ENCODE measurements at regions not wholly inside any gene's neighbourhood (a gene's known extent, or its start where the extent isn't known, plus 50 kb on each side); places are given as distances from the start of the nearest gene placed in this dataset.

DNA sequence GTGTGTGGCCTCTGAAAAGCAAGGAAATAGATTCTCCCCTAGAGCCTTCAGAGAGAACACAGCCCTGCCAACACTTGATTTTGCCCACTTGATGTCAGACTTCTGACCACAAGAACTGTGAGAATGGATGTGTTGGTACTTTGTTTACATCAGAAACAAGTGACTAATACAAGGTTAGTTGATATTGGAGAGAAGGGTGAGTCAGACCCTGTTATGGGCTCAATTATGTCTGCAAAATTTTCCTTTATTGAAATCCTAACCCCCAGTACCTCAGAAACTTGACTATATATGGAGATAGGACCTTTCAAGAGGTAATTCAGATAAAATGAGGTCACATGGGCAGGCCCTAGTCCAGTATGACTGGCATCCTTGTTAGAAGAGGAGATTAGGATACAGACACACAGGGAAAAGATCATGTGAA is 226.7 kb downstream of the RFC3 start:
- TF ChIP-seq CTCF (IDR thresholded peaks at IDR 0.05; ENCODE audit: unreplicated experiment), result no peak
- H3K27ac Mint-ChIP-seq (ENCODE audit: low read depth, unreplicated experiment), result peak overlapping the region; percentile 86
- H3K4me1 Mint-ChIP-seq (ENCODE audit: insufficient read depth, unreplicated experiment), result peaks cover 20% of the 10 kb centered on the region
- CTCF ChIA-PET, result no interaction called here
- BruUV-seq (replicated peaks), result no TSS peak
- no peaks in the 10 kb centered on the region for H3K27me3 Mint-ChIP-seq (ENCODE audit: insufficient read depth, unreplicated experiment)
- DNase-seq (ENCODE audit: unreplicated experiment), result peak; percentile 90
- H3K4me3 Mint-ChIP-seq (ENCODE audit: unreplicated experiment), result no peak overlapping the region
- no peaks in the 10 kb centered on the region for H3K36me3 Mint-ChIP-seq (ENCODE audit: insufficient read depth, unreplicated experiment)
- no peaks in the 10 kb centered on the region for H3K9me3 Mint-ChIP-seq (ENCODE audit: unreplicated experiment)
- intact Hi-C loops (cut with micrococcal nuclease), result no loop called here
- POLR2A ChIA-PET, result interaction anchor here (1.6 kb wide), 1 partner anchor 9 kb away, joined by 6 read pairs; no protein-coding TSS in a partner anchor

DNA sequence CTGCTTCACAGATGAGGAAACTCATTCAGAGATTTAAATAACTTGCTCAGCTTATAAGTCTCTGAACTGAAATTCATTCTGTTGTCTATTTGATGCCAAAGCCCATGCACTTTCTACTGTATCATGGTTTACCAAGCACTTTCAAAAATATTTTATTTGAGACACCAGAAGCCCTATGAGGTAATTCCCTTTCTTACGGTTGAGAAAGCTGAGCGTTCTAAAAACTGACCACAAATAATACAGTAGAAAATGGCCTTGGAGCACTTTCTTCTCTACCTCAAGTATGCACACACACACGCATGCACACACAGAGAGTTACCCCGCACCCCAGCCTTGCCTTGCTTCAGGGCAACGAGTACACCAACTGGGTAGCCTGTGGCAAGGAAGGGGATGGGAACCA is 228.5 kb downstream of the RFC3 start:
- Mint-ChIP-seq H3K4me1 (ENCODE audit: insufficient read depth, unreplicated experiment) (peaks cover 20% of the 10 kb centered on the region), H3K27ac (ENCODE audit: low read depth, unreplicated experiment) (no peak overlapping the region), H3K27me3 (ENCODE audit: insufficient read depth, unreplicated experiment) (no peaks in the 10 kb centered on the region), H3K4me3 (ENCODE audit: unreplicated experiment) (no peak overlapping the region), H3K36me3 (ENCODE audit: insufficient read depth, unreplicated experiment) (no peaks in the 10 kb centered on the region), H3K9me3 (ENCODE audit: unreplicated experiment) (no peaks in the 10 kb centered on the region)
- ChIA-PET CTCF (interaction anchor here (0.6 to 0.7 kb wide), 2 partner anchors 112 to 368 kb away, joined by 3 to 7 read pairs; no protein-coding TSS in a partner anchor), POLR2A (interaction anchor here (0.9 to 1.0 kb wide), 2 partner anchors 8 to 11 kb away, joined by 3 read pairs; no protein-coding TSS in a partner anchor)
- TF ChIP-seq CTCF (IDR thresholded peaks at IDR 0.05; ENCODE audit: unreplicated experiment), result no peak
- BruUV-seq (replicated peaks), result no TSS peak
- DNase-seq (ENCODE audit: unreplicated experiment), result no peak
- intact Hi-C loops (cut with micrococcal nuclease), result no loop called here

GRCh38 chr13:34048652-34049051 is 230.7 kb downstream of the RFC3 start:
- no peaks in the 10 kb centered on the region for H3K9me3 Mint-ChIP-seq (ENCODE audit: unreplicated experiment)

GRCh38 chr13:34056733-34057258 is 238.8 kb downstream of the RFC3 start:
- no peaks in the 10 kb centered on the region for H3K36me3 Mint-ChIP-seq (ENCODE audit: insufficient read depth, unreplicated experiment)
- DNase-seq (ENCODE audit: unreplicated experiment), result no peak
- ChIA-PET POLR2A (interaction anchor here (1.0 kb wide), 2 partner anchors 9 to 10 kb away, joined by 3 read pairs; no protein-coding TSS in a partner anchor), CTCF (interaction anchor here (1.6 to 1.8 kb wide), 2 partner anchors 21 to 256 kb away, joined by 4 to 6 read pairs; no protein-coding TSS in a partner anchor)
- no peak overlapping the region for H3K27ac Mint-ChIP-seq (ENCODE audit: low read depth, unreplicated experiment)
- TF ChIP-seq CTCF (IDR thresholded peaks at IDR 0.05; ENCODE audit: unreplicated experiment), result no peak
- no peaks in the 10 kb centered on the region for H3K27me3 Mint-ChIP-seq (ENCODE audit: insufficient read depth, unreplicated experiment)
- no peaks in the 10 kb centered on the region for H3K4me1 Mint-ChIP-seq (ENCODE audit: insufficient read depth, unreplicated experiment)
- no TSS peak for BruUV-seq (replicated peaks)
- no peaks in the 10 kb centered on the region for H3K9me3 Mint-ChIP-seq (ENCODE audit: unreplicated experiment)
- intact Hi-C loops (cut with micrococcal nuclease), result no loop called here
- no peak overlapping the region for H3K4me3 Mint-ChIP-seq (ENCODE audit: unreplicated experiment)

More at GRCh38 chr13:34048652-34049051, 230.7 kb downstream of the RFC3 start:
- DNase-seq (ENCODE audit: unreplicated experiment), result peak; percentile 40
- TF ChIP-seq CTCF (IDR thresholded peaks at IDR 0.05; ENCODE audit: unreplicated experiment), result no peak
- BruUV-seq (replicated peaks), result no TSS peak
- Mint-ChIP-seq H3K27me3 (ENCODE audit: insufficient read depth, unreplicated experiment) (no peaks in the 10 kb centered on the region), H3K4me3 (ENCODE audit: unreplicated experiment) (no peak overlapping the region), H3K36me3 (ENCODE audit: insufficient read depth, unreplicated experiment) (no peaks in the 10 kb centered on the region), H3K4me1 (ENCODE audit: insufficient read depth, unreplicated experiment) (peaks cover 14% of the 10 kb centered on the region), H3K27ac (ENCODE audit: low read depth, unreplicated experiment) (no peak overlapping the region)
- ChIA-PET CTCF (no interaction called here), POLR2A (no interaction called here)
- intact Hi-C loops (cut with micrococcal nuclease), result no loop called here

Data from MCF 10A (cell line).